ENCODE measurements at regions not wholly inside any gene's neighbourhood (a gene's known extent, or its start where the extent isn't known, plus 50 kb on each side); places are given as distances from the start of the nearest gene placed in this dataset.

DNA sequence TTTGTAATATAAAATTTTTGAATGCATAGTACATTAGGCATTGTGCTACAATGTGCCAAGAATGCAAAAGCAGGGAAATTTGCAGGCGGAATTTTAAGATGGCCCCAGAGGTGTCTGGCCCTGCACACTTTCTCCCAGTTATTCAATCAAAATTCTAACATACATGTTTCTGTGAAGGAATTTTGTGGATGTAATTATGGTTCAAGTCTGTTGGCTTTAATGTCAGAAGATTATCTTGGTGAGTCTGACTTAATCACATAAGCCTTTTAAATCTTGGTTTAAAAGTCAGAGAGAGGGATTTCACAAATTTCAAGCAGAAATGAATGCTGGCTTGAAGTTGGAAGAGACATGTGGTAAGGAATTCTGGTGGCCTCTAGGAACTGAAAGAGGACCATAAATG is 423.4 kb upstream of the CCDC179 start:
- TF ChIP-seq, protein P1, sequence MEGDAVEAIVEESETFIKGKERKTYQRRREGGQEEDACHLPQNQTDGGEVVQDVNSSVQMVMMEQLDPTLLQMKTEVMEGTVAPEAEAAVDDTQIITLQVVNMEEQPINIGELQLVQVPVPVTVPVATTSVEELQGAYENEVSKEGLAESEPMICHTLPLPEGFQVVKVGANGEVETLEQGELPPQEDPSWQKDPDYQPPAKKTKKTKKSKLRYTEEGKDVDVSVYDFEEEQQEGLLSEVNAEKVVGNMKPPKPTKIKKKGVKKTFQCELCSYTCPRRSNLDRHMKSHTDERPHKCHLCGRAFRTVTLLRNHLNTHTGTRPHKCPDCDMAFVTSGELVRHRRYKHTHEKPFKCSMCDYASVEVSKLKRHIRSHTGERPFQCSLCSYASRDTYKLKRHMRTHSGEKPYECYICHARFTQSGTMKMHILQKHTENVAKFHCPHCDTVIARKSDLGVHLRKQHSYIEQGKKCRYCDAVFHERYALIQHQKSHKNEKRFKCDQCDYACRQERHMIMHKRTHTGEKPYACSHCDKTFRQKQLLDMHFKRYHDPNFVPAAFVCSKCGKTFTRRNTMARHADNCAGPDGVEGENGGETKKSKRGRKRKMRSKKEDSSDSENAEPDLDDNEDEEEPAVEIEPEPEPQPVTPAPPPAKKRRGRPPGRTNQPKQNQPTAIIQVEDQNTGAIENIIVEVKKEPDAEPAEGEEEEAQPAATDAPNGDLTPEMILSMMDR (IDR thresholded peaks at IDR 0.05), result no peak
- Histone ChIP-seq H3K4me3 (ENCODE audit: low read length) (no peak overlapping the region), H3K27ac (ENCODE audit: low read depth in 1 of 2, low read length in 2 of 2) (no peak overlapping the region), H3K9me3 (ENCODE audit: control insufficient read depth in 1 of 2, insufficient read depth in 1 of 2, low read length in 2 of 2) (peaks cover 0 to 6% of the 10 kb centered on the region in 2 experiments), H3K27me3 (ENCODE audit: control insufficient read depth in 1 of 2, insufficient read depth in 2 of 2, low read length in 2 of 2) (no peaks in the 10 kb centered on the region), H3K4me1 (ENCODE audit: insufficient read depth, low read length) (no peaks in the 10 kb centered on the region), H3K36me3 (ENCODE audit: insufficient read depth, low read length) (no peaks in the 10 kb centered on the region)
- CTCF ChIA-PET, result no interaction called here
- H3K9me3 Mint-ChIP-seq, result peaks cover 5% of the 10 kb centered on the region
- no peaks in the 10 kb centered on the region for H3K36me3 Mint-ChIP-seq (ENCODE audit: low read depth)
- intact Hi-C loops (cut with DNase I, micrococcal nuclease), result no loop called here
- no peak for DNase-seq
- H3K4me1 Mint-ChIP-seq (ENCODE audit: low read depth), result no peaks in the 10 kb centered on the region
- no peak overlapping the region for H3K27ac Mint-ChIP-seq
- no peaks in the 10 kb centered on the region for H3K27me3 Mint-ChIP-seq
- POLR2A ChIA-PET, result no interaction called here
- no peak for ATAC-seq (ENCODE audit: poor library complexity)
- no peak overlapping the region for H3K4me3 Mint-ChIP-seq

DNA sequence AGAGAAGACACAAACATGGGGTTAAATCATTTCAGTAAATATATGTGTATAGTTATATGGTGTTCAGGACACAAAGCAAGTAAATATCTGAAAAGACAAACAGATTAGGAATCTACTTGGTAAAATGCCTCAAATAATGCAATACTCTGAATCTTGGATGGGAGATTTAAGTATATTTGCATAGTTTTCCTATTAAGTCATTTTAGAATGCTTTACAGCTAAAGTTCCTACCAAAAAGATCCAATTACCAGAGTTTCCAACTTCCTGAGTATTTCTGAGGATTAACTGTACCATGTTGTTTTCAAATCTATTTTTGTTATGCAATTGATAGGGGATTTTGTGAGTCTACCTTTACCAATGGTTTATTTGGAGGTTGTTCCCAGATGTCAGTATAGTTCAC is 424.4 kb upstream of the CCDC179 start:
- Mint-ChIP-seq H3K4me1 (ENCODE audit: low read depth) (no peaks in the 10 kb centered on the region), H3K36me3 (ENCODE audit: low read depth) (no peaks in the 10 kb centered on the region), H3K27me3 (no peaks in the 10 kb centered on the region), H3K27ac (no peak overlapping the region), H3K9me3 (peaks cover 5% of the 10 kb centered on the region), H3K4me3 (no peak overlapping the region)
- Histone ChIP-seq H3K9me3 (ENCODE audit: control insufficient read depth in 1 of 2, insufficient read depth in 1 of 2, low read length in 2 of 2) (peaks cover 0 to 2% of the 10 kb centered on the region in 2 experiments), H3K36me3 (ENCODE audit: insufficient read depth, low read length) (no peaks in the 10 kb centered on the region), H3K27ac (ENCODE audit: low read depth in 1 of 2, low read length in 2 of 2) (no peak overlapping the region), H3K27me3 (ENCODE audit: control insufficient read depth in 1 of 2, insufficient read depth in 2 of 2, low read length in 2 of 2) (no peaks in the 10 kb centered on the region), H3K4me3 (ENCODE audit: low read length) (no peak overlapping the region), H3K4me1 (ENCODE audit: insufficient read depth, low read length) (no peaks in the 10 kb centered on the region)
- DNase-seq (no peak), ATAC-seq (ENCODE audit: poor library complexity) (no peak)
- intact Hi-C loops (cut with DNase I, micrococcal nuclease), result loop anchor here in 1 of 2 experiments (5.0 kb wide), 1 partner anchor 1452 kb away; no protein-coding TSS in a partner anchor
- POLR2A ChIA-PET, result no interaction called here
- TF ChIP-seq, protein P1 (IDR thresholded peaks at IDR 0.05), result no peak
- CTCF ChIA-PET, result no interaction called here

DNA sequence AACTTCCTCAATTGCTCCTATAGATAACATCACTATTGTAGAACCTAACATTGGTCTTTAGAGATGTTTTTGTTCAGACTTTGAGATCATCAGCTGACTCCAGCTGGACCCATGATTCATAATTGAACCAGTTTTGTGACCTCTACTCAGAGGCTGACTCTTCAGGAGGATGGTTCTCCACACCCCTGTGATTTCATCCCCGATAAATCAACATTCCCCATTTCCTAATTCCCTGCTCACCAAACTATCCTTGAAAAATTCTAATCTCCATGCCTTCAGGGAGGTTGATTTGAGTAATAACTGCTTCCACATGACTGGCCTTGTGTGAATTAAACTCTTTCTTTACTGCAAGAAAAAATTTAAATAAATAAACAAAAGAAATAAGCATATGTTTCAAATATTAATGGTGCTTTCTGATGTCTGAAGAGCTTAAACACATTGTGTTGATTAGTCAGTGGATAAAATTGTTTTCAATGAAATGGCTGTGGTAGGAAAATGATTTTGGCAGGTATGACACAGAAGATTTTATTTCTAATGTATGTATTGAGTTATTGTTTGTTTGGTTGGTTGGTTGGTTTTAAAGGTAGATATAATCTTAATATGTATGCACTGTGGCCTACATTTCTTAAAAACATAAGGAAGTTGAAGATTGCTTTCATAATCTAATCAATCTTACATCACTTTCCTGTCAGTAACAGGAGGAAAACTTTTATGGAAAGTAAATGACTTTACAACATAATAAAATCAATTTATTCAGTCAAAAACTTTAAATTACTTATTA is 427.9 kb upstream of the CCDC179 start:
- ATAC-seq (ENCODE audit: poor library complexity) (no peak), DNase-seq (no peak)
- Mint-ChIP-seq H3K9me3 (peaks cover 7% of the 10 kb centered on the region), H3K4me1 (ENCODE audit: low read depth) (no peaks in the 10 kb centered on the region), H3K27me3 (no peaks in the 10 kb centered on the region), H3K4me3 (no peak overlapping the region), H3K36me3 (ENCODE audit: low read depth) (no peaks in the 10 kb centered on the region), H3K27ac (no peak overlapping the region)
- TF ChIP-seq, protein P1 (IDR thresholded peaks at IDR 0.05), result no peak
- Histone ChIP-seq H3K27me3 (ENCODE audit: control insufficient read depth in 1 of 2, insufficient read depth in 2 of 2, low read length in 2 of 2) (no peaks in the 10 kb centered on the region), H3K4me1 (ENCODE audit: insufficient read depth, low read length) (no peaks in the 10 kb centered on the region), H3K9me3 (ENCODE audit: control insufficient read depth in 1 of 2, insufficient read depth in 1 of 2, low read length in 2 of 2) (peaks cover 0 to 3% of the 10 kb centered on the region in 2 experiments), H3K27ac (ENCODE audit: low read depth in 1 of 2, low read length in 2 of 2) (no peak overlapping the region), H3K4me3 (ENCODE audit: low read length) (no peak overlapping the region), H3K36me3 (ENCODE audit: insufficient read depth, low read length) (no peaks in the 10 kb centered on the region)
- intact Hi-C loops (cut with DNase I, micrococcal nuclease), result loop anchor here in 1 of 2 experiments (5.0 kb wide), 1 partner anchor 1456 kb away; no protein-coding TSS in a partner anchor
- ChIA-PET CTCF (no interaction called here), POLR2A (no interaction called here)
